ENCODE measurements at regions not wholly inside any gene's neighbourhood (a gene's known extent, or its start where the extent isn't known, plus 50 kb on each side); places are given as distances from the start of the nearest gene placed in this dataset.

DNA sequence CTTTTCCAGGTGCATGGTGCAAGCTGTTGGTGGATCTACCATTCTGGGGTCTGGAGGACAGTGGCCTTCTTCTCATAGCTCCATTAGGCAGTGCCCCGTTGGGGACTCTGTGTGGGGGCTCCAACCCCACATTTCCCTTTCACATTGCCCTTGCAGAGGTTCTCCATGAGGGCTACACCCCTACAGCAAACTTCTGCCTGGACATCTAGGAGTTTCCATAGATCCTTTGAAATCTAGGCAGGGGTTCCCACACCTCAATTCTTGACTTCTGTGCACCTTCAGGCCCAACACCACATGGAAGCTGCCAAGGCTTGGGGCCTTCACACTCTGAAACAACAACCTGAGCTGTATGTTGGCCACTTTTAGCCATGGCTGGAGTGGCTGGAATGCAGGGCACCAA is 282.8 kb upstream of the SASH1 start:
- TF ChIP-seq, protein P1, sequence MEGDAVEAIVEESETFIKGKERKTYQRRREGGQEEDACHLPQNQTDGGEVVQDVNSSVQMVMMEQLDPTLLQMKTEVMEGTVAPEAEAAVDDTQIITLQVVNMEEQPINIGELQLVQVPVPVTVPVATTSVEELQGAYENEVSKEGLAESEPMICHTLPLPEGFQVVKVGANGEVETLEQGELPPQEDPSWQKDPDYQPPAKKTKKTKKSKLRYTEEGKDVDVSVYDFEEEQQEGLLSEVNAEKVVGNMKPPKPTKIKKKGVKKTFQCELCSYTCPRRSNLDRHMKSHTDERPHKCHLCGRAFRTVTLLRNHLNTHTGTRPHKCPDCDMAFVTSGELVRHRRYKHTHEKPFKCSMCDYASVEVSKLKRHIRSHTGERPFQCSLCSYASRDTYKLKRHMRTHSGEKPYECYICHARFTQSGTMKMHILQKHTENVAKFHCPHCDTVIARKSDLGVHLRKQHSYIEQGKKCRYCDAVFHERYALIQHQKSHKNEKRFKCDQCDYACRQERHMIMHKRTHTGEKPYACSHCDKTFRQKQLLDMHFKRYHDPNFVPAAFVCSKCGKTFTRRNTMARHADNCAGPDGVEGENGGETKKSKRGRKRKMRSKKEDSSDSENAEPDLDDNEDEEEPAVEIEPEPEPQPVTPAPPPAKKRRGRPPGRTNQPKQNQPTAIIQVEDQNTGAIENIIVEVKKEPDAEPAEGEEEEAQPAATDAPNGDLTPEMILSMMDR (IDR thresholded peaks at IDR 0.05; ENCODE audit: control extremely low read depth, extremely low read depth, low read depth, missing control alignments): no peak
- DNase-seq (ENCODE audit: extremely low spot score): no peak
- ChIA-PET CTCF (no interaction called here), POLR2A (no interaction called here)

DNA sequence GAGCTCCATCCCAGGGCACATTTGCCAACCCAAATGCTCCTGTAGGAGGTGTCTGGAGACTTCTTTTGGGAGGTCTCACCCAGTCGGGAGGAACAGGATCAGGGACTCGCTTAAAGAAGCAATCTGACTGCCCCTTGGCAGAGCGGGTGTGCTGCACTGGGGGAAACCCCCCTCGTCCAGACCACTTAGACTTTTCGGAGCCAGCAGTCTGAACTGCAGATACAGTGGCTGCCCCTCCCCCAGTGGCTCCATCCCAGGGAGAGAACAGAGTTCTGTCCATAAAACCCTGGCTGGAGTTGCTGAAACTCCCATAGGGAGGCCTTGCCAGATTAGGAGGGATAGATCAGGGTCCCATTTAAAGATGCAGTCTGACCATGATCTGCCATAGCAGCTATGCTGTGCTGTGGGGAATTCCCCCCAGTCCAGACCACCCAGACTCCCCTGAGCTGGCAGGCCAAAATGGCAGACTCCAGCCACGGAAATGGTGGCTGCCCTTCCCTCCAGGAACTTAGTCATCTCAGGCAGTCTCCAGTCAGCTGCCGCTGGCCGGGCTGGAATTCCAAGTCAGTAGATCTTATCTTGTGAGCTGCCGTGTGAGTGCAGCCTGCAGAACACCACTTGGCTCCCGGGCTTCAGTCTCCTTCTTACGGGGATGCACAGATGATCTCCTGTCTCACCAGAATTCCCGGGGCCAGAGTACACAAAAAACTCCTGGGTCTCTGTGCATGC is 278.1 kb upstream of the SASH1 start:
- DNase-seq (ENCODE audit: extremely low spot score): no peak
- ChIA-PET CTCF (no interaction called here), POLR2A (no interaction called here)
- TF ChIP-seq, protein P1 (IDR thresholded peaks at IDR 0.05; ENCODE audit: control extremely low read depth, extremely low read depth, low read depth, missing control alignments): no peak

DNA sequence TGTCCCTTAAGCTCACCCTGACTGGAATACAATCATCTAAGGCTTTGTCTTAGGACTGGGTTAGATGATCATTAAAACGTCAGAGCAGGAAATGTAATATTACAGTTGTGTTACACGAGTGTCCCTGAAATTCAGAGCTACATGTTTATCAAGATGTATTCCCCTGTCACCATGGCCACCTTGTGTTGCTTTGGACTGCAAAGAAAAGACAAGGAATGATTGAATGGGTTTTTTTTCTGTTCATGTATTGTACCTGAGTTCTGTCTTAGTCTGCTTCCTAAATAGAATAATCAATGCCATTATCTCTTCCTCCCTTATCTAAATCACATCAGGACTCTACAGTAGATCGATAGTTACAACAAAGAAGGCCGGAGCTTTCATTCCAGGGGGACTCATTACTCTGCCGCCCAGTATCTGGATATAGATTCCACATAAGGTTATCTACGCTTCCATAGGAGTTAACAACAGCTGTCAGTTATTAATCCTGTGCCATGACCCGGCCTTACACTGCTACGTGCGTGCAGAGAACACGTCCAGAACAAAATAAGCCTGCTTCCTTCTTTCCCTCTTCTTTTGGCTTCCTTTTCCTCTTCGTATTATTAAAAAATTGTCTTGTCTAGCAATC is 274.1 kb upstream of the SASH1 start:
- ChIA-PET CTCF (interaction anchor here (1.0 kb wide), 1 partner anchor 10 kb away, joined by 3 read pairs; no protein-coding TSS in a partner anchor), POLR2A (no interaction called here)
- TF ChIP-seq, protein P1 (IDR thresholded peaks at IDR 0.05; ENCODE audit: control extremely low read depth, extremely low read depth, low read depth, missing control alignments): no peak
- no peak for DNase-seq (ENCODE audit: extremely low spot score)

DNA sequence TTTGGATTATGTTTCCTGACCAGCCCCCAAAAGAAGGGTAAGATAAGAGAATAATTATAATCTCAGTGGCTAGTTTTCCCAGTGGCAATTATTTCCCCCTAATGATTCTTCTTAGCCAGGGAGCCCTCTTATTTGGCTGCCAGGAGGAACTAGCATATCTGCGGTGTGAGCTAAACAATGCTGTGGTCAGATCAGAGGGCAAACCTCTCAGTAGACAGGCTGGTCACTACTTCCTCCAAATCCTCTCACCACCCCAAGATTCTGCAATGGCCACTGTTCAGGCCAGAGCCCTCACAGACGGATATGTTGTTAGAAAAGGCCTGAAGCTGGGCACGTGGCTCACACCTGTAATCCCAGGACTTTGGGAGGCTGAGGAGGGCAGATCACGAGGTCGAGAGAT is 273.4 kb upstream of the SASH1 start:
- TF ChIP-seq, protein P1 (IDR thresholded peaks at IDR 0.05; ENCODE audit: control extremely low read depth, extremely low read depth, low read depth, missing control alignments): no peak
- DNase-seq (ENCODE audit: extremely low spot score): no peak
- ChIA-PET CTCF (interaction anchor here (1.0 kb wide), 1 partner anchor 11 kb away, joined by 3 read pairs; no protein-coding TSS in a partner anchor), POLR2A (no interaction called here)

DNA sequence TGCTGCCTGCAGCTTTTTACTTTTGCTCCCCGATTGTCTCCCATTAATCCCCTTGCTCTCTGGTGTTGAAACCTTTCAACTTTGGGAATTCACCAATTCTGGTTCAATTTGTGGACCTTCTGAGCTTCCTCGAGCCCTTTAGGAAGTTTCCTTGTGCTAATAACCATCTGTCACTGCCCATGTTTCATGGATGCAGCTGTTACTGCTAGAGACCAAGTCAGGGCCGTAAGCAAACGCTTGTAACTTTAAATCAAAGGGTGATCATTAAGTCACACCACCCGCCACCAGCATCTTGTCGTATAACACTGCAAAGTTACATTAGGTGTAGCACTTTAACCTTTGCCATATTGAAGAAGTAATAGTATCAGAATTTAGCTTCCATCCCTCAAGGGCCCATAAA is 268.3 kb upstream of the SASH1 start:
- ChIA-PET CTCF (no interaction called here), POLR2A (no interaction called here)
- TF ChIP-seq, protein P1 (IDR thresholded peaks at IDR 0.05; ENCODE audit: control extremely low read depth, extremely low read depth, low read depth, missing control alignments): no peak
- DNase-seq (ENCODE audit: extremely low spot score): no peak

DNA sequence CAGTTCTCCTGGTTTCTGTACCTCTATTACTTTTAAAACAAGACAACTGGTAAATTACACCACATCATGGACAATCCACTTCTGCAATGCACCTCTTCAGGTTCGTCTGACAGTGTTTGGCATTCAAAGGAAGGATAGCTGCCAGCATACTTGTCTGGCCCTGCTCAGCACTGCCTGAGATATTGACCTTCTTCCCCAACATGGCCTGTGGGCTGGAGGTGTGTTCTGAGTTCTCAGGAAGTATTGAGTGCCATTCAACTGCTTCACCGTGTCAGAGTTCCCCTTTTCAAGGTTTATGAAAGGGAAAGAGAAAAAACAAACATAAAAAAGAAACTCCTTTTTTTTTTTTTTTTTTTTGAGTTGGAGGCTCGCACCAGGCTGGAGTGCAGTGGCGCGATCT is 267.9 kb upstream of the SASH1 start:
- ChIA-PET POLR2A (no interaction called here), CTCF (no interaction called here)
- DNase-seq (ENCODE audit: extremely low spot score): no peak
- TF ChIP-seq, protein P1 (IDR thresholded peaks at IDR 0.05; ENCODE audit: control extremely low read depth, extremely low read depth, low read depth, missing control alignments): no peak

Measured in GM10248 (cell line).